ENCODE measurements at regions not wholly inside any gene's neighbourhood (a gene's known extent, or its start where the extent isn't known, plus 50 kb on each side); places are given as distances from the start of the nearest gene placed in this dataset.

GRCh38 chr2:156908825-156909224, 348.7 kb upstream of the GALNT5 start:
- Histone ChIP-seq H3K9ac (ENCODE audit: insufficient read depth, low read depth, low read length) (no peak overlapping the region), H3K4me3 (replicated peaks in 1 of 3; ENCODE audit: insufficient read depth in 1 of 3, low read depth in 2 of 3, low read length in 3 of 3) (no peak overlapping the region), H3K9me3 (ENCODE audit: low read length) (no peaks in the 10 kb centered on the region), H3K79me2 (ENCODE audit: insufficient read depth, low read length) (no peaks in the 10 kb centered on the region), H3K36me3 (replicated peaks in 1 of 2; ENCODE audit: control insufficient read depth in 1 of 2, insufficient read depth in 2 of 2, low read length in 2 of 2) (no peaks in the 10 kb centered on the region), H3K4me2 (ENCODE audit: low read depth, low read length) (no peak overlapping the region), H3K27me3 (ENCODE audit: control insufficient read depth in 1 of 2, insufficient read depth in 2 of 2, low read length in 2 of 2) (no peaks in the 10 kb centered on the region), H2AFZ (ENCODE audit: low read length) (no peak overlapping the region), H3K27ac (ENCODE audit: extremely low read length, insufficient read depth, low read length) (no peak overlapping the region), H3K4me1 (ENCODE audit: insufficient read depth, low read length) (no peaks in the 10 kb centered on the region), H4K20me1 (ENCODE audit: insufficient read depth, low read length) (no peaks in the 10 kb centered on the region)
- no peak for ATAC-seq
- BruUV-seq (replicated peaks) = no TSS peak
- 0% methylated on average over 1 of the region's 1 CpG for WGBS (ENCODE audit: low lambda C conversion rate)
- no peak for DNase-seq (ENCODE audit: low spot score)
- no peak for FAIRE-seq
- POLR2A ChIA-PET = no interaction called here
- in situ Hi-C loops (cut with HindIII; ENCODE audit: extremely low pct_ligation_motif_present, low pct_unique_long_range_greater_than_20kb) (no loop called here), intact Hi-C loops (cut with micrococcal nuclease; ENCODE audit: unreplicated experiment) (no loop called here)
- CTCF ChIA-PET (ENCODE audit: low intra/inter-chr PET ratio, low total read pairs) = no interaction called here
- no peak for TF ChIP-seq FOXP1 (IDR thresholded peaks at IDR 0.05)
- no peak for TF ChIP-seq FOXP1 (CRISPR knock-in tag; IDR thresholded peaks at IDR 0.05)
- TF ChIP-seq RBM39 (IDR thresholded peaks at IDR 0.05; ENCODE audit: low read depth, low read length, poor library complexity, severe bottlenecking) = no peak
- no peak for TF ChIP-seq BRCA1 (CRISPR knock-in tag; IDR thresholded peaks at IDR 0.05)
- no peak for TF ChIP-seq ZNF740 (CRISPR knock-in tag; IDR thresholded peaks at IDR 0.05)
- TF ChIP-seq RARG (CRISPR knock-in tag; IDR thresholded peaks at IDR 0.05; ENCODE audit: low read depth) = no peak
- no peak for TF ChIP-seq ZNF776 (CRISPR knock-in tag; IDR thresholded peaks at IDR 0.05)
- TF ChIP-seq ZNF562 (CRISPR knock-in tag; IDR thresholded peaks at IDR 0.05; ENCODE audit: borderline replicate concordance) = no peak
- no peak for TF ChIP-seq ZBTB4 (CRISPR knock-in tag; IDR thresholded peaks at IDR 0.05; ENCODE audit: borderline replicate concordance)
- no peak for TF ChIP-seq CEBPZ (IDR thresholded peaks at IDR 0.05; ENCODE audit: low read length)
- TF ChIP-seq ZFP36 (IDR thresholded peaks at IDR 0.05; ENCODE audit: borderline replicate concordance, low read depth, low read length, partially characterized antibody) = no peak
- no peak for TF ChIP-seq GMEB2 (CRISPR knock-in tag; IDR thresholded peaks at IDR 0.05; ENCODE audit: low read depth)
- no peak for TF ChIP-seq CTCF (CRISPR knock-in tag; IDR thresholded peaks at IDR 0.05)
- no peak for TF ChIP-seq ZBTB25 (CRISPR knock-in tag; IDR thresholded peaks at IDR 0.05)

Measured in HepG2 (cell line).